MM.1S (cell line): ENCODE measurements at regions not wholly inside any gene's neighbourhood (a gene's known extent, or its start where the extent isn't known, plus 50 kb on each side); places are given as distances from the start of the nearest gene placed in this dataset.

Source experiments
- EZH2phosphoT487 ChIP-seq: fragments of 300-600 bp; sonication (generic); IDR thresholded peaks from 2 replicates; pipeline ENCODE4 v1.6.1; 2018; ENCODE audit warnings: antibody characterized with exemption, low read length
- TF ChIP-seq, protein P1 (sequence below): fragments of 300-600 bp; sonication (generic); IDR thresholded peaks from 2 replicates; pipeline ENCODE4 v1.5.1; 2016; ENCODE audit warnings: antibody characterized with exemption, low read length, mixed read lengths

DNA sequence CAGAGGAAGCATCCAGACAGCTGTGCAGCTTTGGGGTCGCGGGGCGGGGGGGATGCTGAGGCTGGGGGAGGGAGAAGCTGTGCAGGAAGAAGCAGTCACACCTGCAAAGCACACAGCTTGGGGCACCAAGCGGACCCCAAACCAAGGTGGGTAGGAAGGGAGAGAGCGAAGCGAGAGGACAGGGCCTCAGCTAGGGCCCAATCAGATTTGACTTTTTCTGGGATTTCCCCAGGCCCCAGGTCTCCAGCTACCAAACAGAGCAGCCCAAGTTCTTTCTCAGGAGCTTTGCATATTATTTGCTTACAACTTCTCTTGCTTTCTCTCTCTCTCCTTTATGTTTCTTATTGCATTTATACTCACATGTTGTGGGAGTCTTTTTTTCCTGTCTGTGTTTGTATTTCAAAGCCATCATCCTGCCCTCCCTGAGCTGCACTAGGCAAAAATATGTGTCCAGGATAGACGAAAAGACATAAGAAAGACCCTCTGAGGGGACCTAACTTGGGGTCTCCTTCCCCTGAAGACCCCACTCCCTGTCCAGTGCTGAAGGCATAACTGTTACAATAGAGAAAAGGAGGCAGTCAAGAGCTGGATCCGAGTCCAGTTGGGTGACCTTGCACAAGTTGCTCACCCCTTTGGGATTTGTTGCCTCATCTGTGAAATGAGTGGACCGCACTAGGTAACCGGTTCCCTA, 50.6 kb upstream of the SMNDC1 start:
- TF ChIP-seq, protein P1, sequence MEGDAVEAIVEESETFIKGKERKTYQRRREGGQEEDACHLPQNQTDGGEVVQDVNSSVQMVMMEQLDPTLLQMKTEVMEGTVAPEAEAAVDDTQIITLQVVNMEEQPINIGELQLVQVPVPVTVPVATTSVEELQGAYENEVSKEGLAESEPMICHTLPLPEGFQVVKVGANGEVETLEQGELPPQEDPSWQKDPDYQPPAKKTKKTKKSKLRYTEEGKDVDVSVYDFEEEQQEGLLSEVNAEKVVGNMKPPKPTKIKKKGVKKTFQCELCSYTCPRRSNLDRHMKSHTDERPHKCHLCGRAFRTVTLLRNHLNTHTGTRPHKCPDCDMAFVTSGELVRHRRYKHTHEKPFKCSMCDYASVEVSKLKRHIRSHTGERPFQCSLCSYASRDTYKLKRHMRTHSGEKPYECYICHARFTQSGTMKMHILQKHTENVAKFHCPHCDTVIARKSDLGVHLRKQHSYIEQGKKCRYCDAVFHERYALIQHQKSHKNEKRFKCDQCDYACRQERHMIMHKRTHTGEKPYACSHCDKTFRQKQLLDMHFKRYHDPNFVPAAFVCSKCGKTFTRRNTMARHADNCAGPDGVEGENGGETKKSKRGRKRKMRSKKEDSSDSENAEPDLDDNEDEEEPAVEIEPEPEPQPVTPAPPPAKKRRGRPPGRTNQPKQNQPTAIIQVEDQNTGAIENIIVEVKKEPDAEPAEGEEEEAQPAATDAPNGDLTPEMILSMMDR = no peak
- no peak for TF ChIP-seq EZH2phosphoT487
